Activated T-cell treated with anti-CD3 and anti-CD28 coated beads, Interleukin-2, amount 50 U/mL, for 4 hours (primary cell): ENCODE measurements at regions not wholly inside any gene's neighbourhood (a gene's known extent, or its start where the extent isn't known, plus 50 kb on each side); places are given as distances from the start of the nearest gene placed in this dataset.
"Not testable (repeated sequence)": the region's sequence is repeated elsewhere in the genome, so short reads cannot be mapped to it uniquely, and the experiment has no call there.

Experiments used
- ATAC-seq, 2 donors: fragments of 200-7000 bp; cut with Tn5 transposase; one replicate each; pipeline ENCODE4 v1.10.0; 2021
- DNase-seq: peaks from one replicate; pipeline ENCODE4 v3.0.0-alpha.2; 2020
- H3K27me3 Mint-ChIP-seq: one replicate; pipeline ENCODE4 v1.8.0; 2021; ENCODE audit warnings: low read depth, mixed read lengths
- H3K36me3 Mint-ChIP-seq: one replicate; pipeline ENCODE4 v1.8.0; 2022; ENCODE audit warnings: mixed read lengths; ENCODE audit not compliant: insufficient read depth
- H3K4me1 Mint-ChIP-seq: one replicate; pipeline ENCODE4 v1.8.0; 2021; ENCODE audit warnings: low read depth, mixed read lengths
- H3K4me3 Mint-ChIP-seq: one replicate; pipeline ENCODE4 v1.8.0; 2021; ENCODE audit warnings: mild to moderate bottlenecking, moderate library complexity, mixed read lengths
- H3K9me3 Mint-ChIP-seq: one replicate; pipeline ENCODE4 v1.8.0; 2021; ENCODE audit warnings: mixed read lengths

DNA sequence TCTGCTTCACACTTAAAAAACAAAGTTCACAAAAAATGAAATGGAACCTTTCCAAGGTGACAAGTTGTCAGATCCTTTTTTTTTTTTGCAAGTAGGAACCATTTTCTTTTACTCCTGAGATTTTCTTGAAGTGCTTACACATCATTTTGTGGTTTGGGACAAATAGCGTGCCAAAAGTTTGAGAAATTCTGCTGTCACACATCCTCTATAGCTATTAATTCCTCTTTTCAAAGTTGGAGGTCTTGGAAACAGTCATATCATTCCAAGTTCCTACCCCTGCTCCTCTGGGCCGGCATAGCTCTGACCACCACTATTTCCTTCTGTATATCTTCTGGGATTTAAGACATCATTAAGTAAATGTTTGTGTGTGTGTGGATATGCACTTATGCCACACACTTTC, 421.6 kb upstream of the SLC10A2 start:
- no peaks in the 10 kb centered on the region for H3K36me3 Mint-ChIP-seq
- H3K9me3 Mint-ChIP-seq = peaks cover under 1% of the 10 kb centered on the region
- ATAC-seq (no peak), DNase-seq (no peak)
- no peaks in the 10 kb centered on the region for H3K4me1 Mint-ChIP-seq
- H3K27me3 Mint-ChIP-seq = no peaks in the 10 kb centered on the region
- H3K4me3 Mint-ChIP-seq = no peak overlapping the region

DNA sequence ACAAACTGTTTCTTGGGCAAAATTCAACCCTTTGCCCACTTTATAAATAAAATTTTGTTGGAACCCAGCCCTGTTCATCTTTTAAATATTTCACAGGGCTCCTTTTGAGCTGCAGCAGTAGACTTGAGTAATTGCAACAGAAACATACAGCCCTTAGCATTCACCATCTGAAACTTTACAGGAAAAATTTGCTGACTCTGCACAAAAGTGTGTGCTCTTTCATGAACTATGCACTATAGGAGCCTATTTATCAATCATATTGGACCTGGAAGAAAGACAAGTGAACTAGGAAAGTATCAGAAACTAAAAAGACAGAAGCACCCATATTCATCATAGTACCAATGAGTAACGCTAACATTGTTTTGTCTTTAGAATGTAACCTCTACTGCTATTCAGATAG, 406.9 kb upstream of the SLC10A2 start:
- Mint-ChIP-seq H3K9me3 (no peaks in the 10 kb centered on the region), H3K4me3 (no peak overlapping the region)
- ATAC-seq = no peak

DNA sequence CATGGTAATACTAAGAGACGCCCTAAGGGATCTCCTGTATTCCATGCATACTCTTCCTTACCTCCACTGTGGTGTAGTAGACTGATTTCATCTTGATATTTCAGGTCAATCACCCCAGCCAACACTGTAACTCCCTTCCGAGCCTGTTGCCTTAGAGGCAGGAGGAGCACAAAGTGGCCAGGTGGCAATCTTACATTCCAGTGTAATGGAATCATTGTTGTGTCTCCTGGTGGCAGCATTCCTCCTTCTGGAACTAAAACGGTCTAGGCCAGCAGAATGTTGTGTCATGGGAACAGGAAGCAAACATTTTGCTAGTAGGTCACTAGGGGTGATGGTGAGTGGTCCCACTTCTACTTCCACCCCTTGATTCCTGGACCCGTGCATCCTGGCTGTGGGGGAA, 405.7 kb upstream of the SLC10A2 start:
- no peaks in the 10 kb centered on the region for H3K9me3 Mint-ChIP-seq
- H3K27me3 Mint-ChIP-seq = no peaks in the 10 kb centered on the region
- H3K36me3 Mint-ChIP-seq = no peaks in the 10 kb centered on the region
- no peaks in the 10 kb centered on the region for H3K4me1 Mint-ChIP-seq
- no peak overlapping the region for H3K4me3 Mint-ChIP-seq
- DNase-seq (no peak), ATAC-seq (no peak)

More for the DNA sequence above, 406.9 kb upstream of the SLC10A2 start:
- no peak for DNase-seq
- Mint-ChIP-seq H3K36me3 (no peaks in the 10 kb centered on the region), H3K4me1 (no peaks in the 10 kb centered on the region), H3K27me3 (no peaks in the 10 kb centered on the region)

DNA sequence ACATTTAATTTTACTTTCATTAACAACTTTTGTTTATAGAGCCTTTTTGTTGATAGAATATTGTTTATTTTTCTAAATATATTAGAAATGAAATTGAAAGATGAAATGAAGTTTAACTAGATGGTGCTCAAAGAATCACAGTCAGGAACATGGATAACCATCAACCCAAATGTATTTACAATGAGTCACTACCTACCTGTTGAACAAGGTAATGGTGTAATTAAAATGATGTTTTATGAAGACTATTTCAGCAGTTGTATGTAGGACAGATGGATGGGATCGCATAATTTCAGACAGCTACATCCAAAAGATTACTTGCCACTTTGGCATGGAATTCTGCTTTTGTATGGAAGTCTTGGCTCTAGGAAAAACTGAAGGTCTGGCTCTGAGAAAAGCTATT, 403.6 kb upstream of the SLC10A2 start:
- Mint-ChIP-seq H3K4me1 (no peaks in the 10 kb centered on the region), H3K27me3 (no peaks in the 10 kb centered on the region), H3K4me3 (no peak overlapping the region), H3K9me3 (peaks cover 5% of the 10 kb centered on the region), H3K36me3 (no peaks in the 10 kb centered on the region)
- no peak for DNase-seq
- no peak for ATAC-seq

DNA sequence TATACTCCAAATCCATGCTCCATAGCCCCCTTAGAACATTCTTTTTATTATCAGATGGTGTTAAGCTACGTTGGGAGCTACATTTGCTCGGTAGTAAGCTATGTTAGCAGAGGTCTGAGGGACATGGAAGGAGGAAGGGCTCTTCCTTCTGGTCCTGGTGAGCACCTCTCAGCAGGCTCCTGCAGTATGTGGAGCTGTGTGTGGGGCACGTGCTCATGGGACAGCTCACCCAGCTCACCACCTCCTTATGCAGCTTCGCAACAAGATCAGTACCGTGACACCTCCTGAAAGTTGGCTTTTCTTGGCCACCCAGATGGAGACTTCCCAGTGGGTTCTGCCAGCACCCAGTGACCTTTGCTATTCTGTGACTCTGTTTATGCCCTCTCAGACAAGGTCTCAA, 400.5 kb upstream of the SLC10A2 start:
- DNase-seq (no peak), ATAC-seq (no peak)
- Mint-ChIP-seq H3K9me3 (peaks cover 5% of the 10 kb centered on the region), H3K4me3 (no peak overlapping the region), H3K36me3 (no peaks in the 10 kb centered on the region), H3K4me1 (no peaks in the 10 kb centered on the region), H3K27me3 (no peaks in the 10 kb centered on the region)

DNA sequence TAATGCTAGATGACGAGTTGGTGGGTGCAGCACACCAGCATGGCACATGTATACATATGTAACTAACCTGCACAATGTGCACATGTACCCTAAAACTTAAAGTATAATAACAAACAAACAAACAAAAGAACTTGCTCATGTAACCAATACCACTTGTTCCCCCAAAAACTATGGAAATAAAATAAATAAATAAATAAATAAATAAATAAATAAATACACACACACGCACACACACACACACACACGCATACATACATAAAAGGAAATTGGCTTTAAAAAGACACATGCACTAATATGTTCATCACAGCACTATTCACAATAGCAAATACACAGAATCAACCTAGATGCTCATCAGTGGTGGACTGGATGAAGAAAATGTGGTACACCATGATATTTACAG, 394.0 kb upstream of the SLC10A2 start:
- not testable (repeated sequence) for H3K36me3 Mint-ChIP-seq, H3K4me3 Mint-ChIP-seq, H3K9me3 Mint-ChIP-seq, DNase-seq, ATAC-seq, H3K4me1 Mint-ChIP-seq, H3K27me3 Mint-ChIP-seq

DNA sequence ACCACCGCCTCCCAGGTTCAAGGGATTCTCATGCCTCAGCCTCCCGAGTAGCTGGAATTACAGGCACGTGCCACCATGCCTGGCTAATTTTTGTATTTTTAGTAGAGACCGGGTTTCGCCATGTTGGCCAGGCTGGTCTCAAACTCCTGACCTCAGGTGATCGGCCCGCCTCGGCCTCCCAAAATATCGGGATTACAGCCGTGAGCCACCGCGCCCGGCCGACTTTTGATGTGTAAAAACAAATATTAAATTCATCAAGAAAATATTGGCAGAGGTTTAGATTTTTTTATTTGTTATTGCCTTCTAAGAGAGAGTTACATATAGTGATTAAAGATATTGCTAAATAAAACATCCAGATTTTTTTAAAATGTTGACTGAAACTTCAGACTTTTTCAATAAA, 390.8 kb upstream of the SLC10A2 start:
- H3K4me3 Mint-ChIP-seq, H3K9me3 Mint-ChIP-seq, ATAC-seq, H3K4me1 Mint-ChIP-seq, H3K27me3 Mint-ChIP-seq, H3K36me3 Mint-ChIP-seq, DNase-seq: not testable (repeated sequence)

DNA sequence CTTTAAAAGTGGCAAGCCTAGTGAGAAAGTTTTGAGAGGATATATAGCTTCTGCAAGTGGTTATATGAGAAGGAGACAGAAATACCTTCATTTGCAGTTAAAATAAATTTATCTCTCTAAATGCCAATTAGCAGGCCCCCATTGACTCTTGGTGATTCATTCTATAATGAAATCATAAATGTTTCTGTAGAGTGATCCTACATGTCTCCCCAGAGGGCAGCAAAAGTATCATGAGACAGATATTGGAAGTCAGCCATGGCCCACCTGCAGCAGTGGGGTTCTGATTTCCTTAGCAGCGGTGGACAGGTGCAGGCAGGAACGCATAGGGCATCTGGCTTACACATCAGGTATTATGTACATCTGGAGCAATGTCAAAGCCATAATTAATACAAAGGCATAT, 385.4 kb upstream of the SLC10A2 start:
- Mint-ChIP-seq H3K4me1 (no peaks in the 10 kb centered on the region), H3K9me3 (peaks cover 5% of the 10 kb centered on the region), H3K27me3 (no peaks in the 10 kb centered on the region), H3K4me3 (no peak overlapping the region), H3K36me3 (no peaks in the 10 kb centered on the region)
- no peak for DNase-seq
- no peak for ATAC-seq

DNA sequence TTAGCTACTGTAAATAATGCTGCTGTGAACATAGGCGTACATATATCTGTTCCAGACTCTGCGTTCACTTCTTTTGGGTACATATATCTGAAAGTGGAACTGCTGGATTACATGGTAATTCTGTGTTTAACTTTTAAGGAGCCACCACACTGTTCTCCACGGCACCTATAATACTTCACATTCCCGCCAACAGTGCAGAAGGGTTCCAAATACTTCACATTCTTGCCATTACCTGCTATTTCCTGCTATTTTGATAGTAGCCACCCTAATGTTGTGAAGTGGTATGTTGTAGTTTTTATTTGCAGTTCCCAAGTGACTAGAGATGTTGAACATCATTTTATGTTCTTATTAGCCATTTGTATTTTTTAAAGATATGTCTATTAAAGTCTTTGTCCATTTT, 377.4 kb upstream of the SLC10A2 start:
- DNase-seq = no peak
- no peak for ATAC-seq
- Mint-ChIP-seq H3K9me3 (peaks cover 5% of the 10 kb centered on the region), H3K27me3 (no peaks in the 10 kb centered on the region), H3K4me3 (no peak overlapping the region), H3K4me1 (no peaks in the 10 kb centered on the region), H3K36me3 (no peaks in the 10 kb centered on the region)

DNA sequence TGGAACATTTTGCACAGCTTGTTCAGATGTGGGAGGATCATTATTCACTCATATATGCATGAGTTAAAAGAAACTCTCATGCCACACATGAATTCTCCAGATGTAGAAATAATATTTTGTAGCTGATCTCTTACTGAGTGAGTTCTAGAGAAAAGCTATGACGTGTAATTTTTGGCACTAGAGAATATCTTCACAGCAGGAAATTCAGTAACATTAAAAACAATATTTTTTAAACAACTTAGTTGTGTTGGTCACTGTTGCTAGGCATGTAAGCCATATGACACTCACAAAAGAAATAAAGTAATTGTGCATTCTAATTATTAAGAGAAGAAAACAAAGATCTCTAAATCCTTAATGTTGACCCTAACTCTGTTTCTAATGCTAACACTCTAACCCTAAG, 371.4 kb upstream of the SLC10A2 start:
- no peak overlapping the region for H3K4me3 Mint-ChIP-seq
- no peaks in the 10 kb centered on the region for H3K27me3 Mint-ChIP-seq

DNA sequence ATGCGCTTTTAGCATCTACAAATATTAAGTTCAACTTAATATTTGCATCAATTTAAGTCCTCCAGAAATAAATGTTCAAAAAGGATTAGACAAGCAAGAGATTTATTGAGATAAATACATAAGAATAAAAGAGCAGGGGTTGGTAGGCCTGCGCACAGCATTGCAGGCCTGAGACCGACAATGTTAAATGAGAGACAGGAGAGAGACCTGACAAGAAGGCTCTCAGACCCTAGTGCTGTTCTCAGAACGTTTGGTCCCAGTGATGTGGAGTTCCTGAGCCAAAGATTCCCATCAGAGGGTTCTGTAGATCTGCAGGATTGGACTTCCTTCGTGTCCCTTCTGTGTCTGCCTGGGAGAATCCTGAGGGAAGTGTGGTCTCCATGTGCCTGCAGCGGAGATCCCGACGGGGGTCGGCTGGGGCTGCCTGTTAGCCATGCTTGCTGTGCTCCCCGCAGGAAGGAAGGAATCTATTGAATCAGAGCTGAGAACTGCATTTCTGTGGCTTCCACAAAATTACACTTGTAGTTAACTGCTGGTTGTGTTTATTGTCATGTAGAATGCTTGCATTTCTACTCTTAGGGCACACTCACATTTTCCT, 369.9 kb upstream of the SLC10A2 start:
- no peak overlapping the region for H3K4me3 Mint-ChIP-seq
- no peaks in the 10 kb centered on the region for H3K4me1 Mint-ChIP-seq
- no peaks in the 10 kb centered on the region for H3K27me3 Mint-ChIP-seq
- ATAC-seq (no peak), DNase-seq (no peak)
- peaks cover 5% of the 10 kb centered on the region for H3K9me3 Mint-ChIP-seq
- no peaks in the 10 kb centered on the region for H3K36me3 Mint-ChIP-seq

More for the DNA sequence above, 371.4 kb upstream of the SLC10A2 start:
- DNase-seq (no peak), ATAC-seq (no peak)
- no peaks in the 10 kb centered on the region for H3K36me3 Mint-ChIP-seq
- no peaks in the 10 kb centered on the region for H3K9me3 Mint-ChIP-seq
- no peaks in the 10 kb centered on the region for H3K4me1 Mint-ChIP-seq

DNA sequence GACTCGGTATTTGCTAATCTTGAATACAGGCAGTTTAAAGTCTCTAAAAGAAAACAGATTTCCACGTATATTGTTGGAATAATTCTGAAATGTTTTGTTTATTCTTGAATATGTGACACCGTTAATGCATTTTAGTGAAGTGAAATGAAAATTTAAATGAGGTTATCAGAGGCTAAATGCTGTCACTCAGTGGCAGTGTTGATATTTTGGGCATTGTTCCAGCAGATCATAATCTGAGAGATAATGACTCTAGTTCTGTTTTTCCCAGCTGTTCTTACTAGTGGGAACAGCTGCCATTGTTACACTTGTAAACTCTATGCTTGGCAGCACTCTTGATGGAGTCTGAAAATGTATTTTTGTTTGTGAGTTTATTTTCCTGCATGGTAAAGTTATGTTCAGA, 365.6 kb upstream of the SLC10A2 start:
- Mint-ChIP-seq H3K4me1 (no peaks in the 10 kb centered on the region), H3K36me3 (no peaks in the 10 kb centered on the region), H3K4me3 (no peak overlapping the region), H3K9me3 (peaks cover 13% of the 10 kb centered on the region), H3K27me3 (no peaks in the 10 kb centered on the region)
- DNase-seq (no peak), ATAC-seq (no peak)

DNA sequence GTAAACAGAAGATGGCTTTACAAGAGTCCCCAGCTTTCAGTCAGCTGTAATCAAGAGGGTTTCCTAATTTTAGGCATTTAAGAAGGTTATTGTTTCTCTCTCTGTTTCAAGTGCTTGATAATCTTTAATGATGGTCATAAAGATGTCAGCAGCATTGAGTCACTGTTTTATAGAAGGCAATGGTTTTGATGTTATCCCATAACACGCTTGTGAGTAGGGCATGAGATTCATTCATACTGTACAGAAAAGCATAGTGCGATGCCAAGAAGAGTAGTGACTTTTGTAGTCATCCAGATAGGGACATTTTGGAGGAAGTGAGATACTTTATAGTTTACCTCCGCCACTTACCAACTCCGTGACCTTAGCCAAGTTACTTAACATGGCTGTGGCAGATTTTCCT, 364.2 kb upstream of the SLC10A2 start:
- no peak for DNase-seq
- H3K36me3 Mint-ChIP-seq = no peaks in the 10 kb centered on the region
- peaks cover 16% of the 10 kb centered on the region for H3K9me3 Mint-ChIP-seq

DNA sequence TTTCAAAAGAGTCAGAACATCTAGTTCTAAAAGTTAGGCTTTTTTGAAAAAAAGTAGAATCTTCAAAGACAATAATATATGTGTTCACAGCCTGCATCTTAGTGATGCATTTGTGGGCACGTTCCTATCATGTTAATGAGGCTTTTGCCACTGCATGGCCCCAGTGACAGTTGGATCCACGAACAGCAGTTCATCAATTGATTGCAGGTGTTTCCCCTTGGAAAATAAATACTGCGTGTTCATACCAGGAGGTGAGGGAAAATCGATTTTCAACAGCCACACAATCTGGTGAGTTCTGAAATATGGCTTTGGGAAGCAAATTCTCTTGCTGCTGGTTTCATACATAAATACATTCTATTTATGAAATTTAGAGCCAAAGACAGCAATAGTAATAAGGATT, 343.8 kb upstream of the SLC10A2 start:
- Mint-ChIP-seq H3K4me3 (no peak overlapping the region), H3K27me3 (no peaks in the 10 kb centered on the region), H3K9me3 (no peaks in the 10 kb centered on the region), H3K4me1 (no peaks in the 10 kb centered on the region), H3K36me3 (no peaks in the 10 kb centered on the region)
- DNase-seq (no peak), ATAC-seq (no peak)

More for the DNA sequence above, 364.2 kb upstream of the SLC10A2 start:
- ATAC-seq = no peak
- no peaks in the 10 kb centered on the region for H3K27me3 Mint-ChIP-seq
- H3K4me3 Mint-ChIP-seq = no peak overlapping the region
- H3K4me1 Mint-ChIP-seq = no peaks in the 10 kb centered on the region

DNA sequence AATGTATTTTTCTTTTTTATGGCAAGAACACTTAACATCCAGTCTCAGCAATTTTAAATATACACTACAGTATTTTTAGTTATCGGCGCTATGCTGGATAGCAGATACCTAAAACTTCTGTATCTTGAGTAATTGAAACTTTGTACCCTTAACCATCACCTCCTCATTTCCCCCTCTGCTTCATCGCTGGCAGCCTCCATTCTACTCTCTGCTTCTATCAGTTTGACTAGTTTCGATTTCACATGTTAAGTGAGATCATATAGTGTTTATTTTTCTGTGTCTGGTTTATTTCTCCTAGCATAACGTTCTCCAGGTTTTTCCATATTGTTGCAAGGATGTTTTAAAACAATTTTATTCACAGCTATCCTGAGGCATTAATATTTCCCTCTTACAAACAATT, 340.8 kb upstream of the SLC10A2 start:
- peaks cover 6% of the 10 kb centered on the region for H3K9me3 Mint-ChIP-seq
- ATAC-seq = no peak
- no peaks in the 10 kb centered on the region for H3K36me3 Mint-ChIP-seq
- H3K27me3 Mint-ChIP-seq = no peaks in the 10 kb centered on the region
- H3K4me1 Mint-ChIP-seq = no peaks in the 10 kb centered on the region
- H3K4me3 Mint-ChIP-seq = no peak overlapping the region
- no peak for DNase-seq

DNA sequence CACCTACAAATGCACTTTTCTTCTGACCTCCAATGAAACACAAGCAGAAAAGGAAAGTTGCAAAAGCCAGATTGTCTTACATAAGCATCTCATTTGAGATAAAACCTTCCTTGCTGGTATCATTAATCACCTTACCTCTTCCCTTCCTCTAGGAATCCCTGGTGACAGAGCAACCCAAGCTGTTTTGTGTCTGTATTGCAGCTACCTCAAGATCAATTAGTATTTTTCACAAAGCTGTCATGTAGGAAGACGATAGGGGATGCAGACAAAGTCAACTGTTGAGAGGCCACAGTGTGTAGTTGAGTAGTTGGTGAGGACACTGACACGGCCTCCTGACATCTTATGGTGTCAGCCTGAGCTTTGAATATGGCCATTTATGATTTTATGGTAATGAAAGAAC, 339.1 kb upstream of the SLC10A2 start:
- H3K27me3 Mint-ChIP-seq = no peaks in the 10 kb centered on the region
- ATAC-seq = no peak
- no peak for DNase-seq
- H3K9me3 Mint-ChIP-seq = peaks cover 6% of the 10 kb centered on the region
- H3K36me3 Mint-ChIP-seq = no peaks in the 10 kb centered on the region
- no peak overlapping the region for H3K4me3 Mint-ChIP-seq
- no peaks in the 10 kb centered on the region for H3K4me1 Mint-ChIP-seq
